Thyroid gland (tissue), 4 donors: ENCODE measurements at regions not wholly inside any gene's neighbourhood (a gene's known extent, or its start where the extent isn't known, plus 50 kb on each side); places are given as distances from the start of the nearest gene placed in this dataset.

Source experiments
- CTCF ChIP-seq, 6 experiments: fragments of 200-600 bp in 3 of 6; fragments of 450-650 bp in 3 of 6; sonication (generic) in 3 of 6; IDR thresholded peaks; one replicate each; pipeline ENCODE4 v1.5.1; 2016 to 2019; ENCODE audit warnings: antibody characterized with exemption in 6 of 6, mild to moderate bottlenecking in 2 of 6, inconsistent platforms in 1 of 6, moderate library complexity in 1 of 6
- POLR2A ChIP-seq, 2 donors: fragments of 450-650 bp; IDR thresholded peaks; one replicate each; pipeline ENCODE4 v1.6.1; 2017; ENCODE audit warnings: antibody characterized with exemption in 2 of 2, mild to moderate bottlenecking in 2 of 2, moderate library complexity in 1 of 2

- TF ChIP-seq CTCF (IDR thresholded peaks at IDR 0.05), result no peak
- TF ChIP-seq POLR2A (IDR thresholded peaks at IDR 0.05), result no peak
Measured at GRCh38 chr5:105688227-105688792, 1982.4 kb downstream of the EFNA5 start.
